NCI-H2029 treated with DMSO at 0.1 percent for 48 hours (cell line): ENCODE measurements at regions not wholly inside any gene's neighbourhood (a gene's known extent, or its start where the extent isn't known, plus 50 kb on each side); places are given as distances from the start of the nearest gene placed in this dataset.

Source experiments
- DNase-seq: peaks from one replicate; lab custom pipeline; 2025; lab: John Stamatoyannopoulos, UW

DNA sequence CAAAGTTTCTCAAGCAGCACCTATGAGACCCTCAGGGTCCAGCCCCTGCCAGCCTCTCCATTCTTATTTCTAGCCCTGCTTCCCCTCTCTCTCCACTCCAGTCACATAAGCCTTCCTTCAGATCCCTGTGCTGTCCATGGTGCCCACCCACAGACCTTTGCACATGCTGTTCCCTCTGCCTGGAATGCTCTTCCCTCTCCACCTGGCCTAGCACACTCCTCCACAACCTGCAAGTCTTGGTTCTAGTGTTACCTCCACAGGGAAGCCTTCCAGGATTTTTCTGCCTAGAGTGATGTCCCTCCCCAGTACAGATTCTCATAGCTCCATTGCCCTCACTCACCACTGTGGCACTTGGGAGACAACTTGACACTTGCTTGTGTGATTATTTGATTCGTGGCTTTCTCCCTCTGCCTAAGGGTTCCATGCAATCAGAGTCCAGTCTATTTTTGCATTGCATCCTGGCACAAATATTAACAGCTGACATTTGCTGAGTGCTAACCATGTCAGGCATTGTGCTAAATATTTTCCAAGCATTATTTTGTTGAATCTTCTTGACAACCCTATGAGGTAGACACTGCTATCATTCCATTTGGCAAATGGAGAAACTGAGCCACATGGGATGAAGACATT is 127.3 kb downstream of the SYF2 start:
- DNase-seq, result no peak

DNA sequence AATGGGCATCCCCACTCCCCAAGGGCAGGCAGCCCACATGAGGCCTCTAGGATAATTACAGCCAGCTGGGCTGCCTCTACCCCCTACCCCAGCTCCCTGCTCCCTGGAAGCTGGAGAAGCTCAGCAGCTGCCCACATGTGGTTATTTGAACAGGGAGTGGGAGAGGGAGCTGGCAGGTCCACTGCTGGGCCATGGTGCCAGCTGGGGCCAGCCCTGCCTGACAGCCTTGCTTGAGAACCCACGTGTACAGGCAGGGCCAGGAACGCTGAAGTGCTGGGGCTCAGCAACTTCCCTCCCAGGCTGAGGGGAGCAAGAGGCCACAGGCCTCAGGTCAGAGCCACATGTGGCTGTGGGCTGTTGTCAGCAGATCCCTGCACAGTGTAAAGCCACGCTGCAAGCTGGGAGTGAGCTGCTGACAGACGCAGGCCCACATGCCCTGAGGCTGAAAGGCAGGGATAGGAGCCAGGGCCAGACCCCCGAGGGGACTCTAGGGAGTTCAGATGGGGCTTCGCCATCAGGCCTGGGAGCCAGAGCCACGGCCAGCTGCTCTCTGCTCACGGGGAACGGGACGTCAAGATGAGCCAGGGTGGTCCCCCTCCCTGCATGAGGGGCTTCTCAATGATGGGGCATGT is 129.0 kb downstream of the SYF2 start:
- DNase-seq, result no peak

DNA sequence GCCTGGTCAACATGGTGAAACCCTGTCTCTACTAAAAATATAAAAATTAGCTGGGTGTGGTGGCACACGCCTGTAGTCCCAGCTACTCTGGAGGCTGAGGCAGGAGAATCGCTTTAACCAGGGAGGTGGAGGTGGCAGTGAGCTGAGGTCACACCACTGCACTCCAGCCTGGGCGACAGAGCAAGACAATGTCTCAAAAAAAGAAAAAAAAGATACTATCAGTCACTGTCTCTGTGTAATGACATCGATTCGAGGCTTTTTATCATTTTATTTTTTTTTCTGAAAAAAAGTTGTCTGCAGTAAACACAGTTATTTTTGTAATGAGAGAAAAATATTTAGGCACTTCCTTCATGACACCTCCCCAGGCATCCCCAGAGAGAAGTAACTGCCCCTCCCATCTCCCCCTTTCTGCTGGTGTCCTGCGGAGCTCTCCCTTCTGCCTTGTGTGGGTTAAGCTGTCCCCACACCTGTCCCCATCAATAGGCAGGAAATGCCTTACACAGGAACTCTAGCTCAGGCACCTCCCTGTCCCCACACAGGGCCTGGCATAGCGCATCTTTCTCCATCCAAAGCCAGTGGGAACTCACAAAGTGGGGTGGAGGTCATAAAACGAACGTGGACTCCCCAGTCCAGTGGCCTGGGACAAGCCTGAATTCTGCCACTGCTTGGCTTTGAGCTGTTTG is 132.0 kb downstream of the SYF2 start:
- DNase-seq, result no peak

DNA sequence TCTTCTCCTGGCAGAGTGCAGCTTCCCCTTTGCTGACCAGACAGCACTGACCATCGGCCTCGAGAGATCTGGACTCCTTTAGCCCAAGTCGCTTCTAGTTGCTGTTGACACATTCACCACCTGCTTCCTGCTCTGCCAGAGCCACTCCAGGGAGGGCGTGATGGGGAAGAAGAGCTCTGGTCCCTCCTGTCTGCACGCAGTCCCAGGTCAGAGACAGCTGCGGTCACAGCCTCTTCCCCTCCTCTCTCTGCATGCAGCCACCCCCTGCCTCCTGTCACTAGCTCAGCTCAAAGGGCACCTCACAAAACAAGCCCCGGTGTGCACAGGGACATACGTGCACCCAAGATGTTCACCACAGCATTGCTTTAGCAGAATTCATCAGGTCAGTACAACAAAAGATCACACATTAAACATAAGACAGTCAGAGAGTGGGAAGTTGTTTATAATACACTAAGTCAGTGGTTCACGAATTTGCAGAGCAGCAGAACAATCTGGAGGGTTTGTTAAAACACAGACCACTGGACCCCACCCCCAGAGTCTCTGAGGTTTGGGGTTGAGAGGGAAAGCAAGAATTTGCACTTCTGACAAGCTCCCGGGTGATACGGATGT is 132.9 kb downstream of the SYF2 start:
- no peak for DNase-seq

DNA sequence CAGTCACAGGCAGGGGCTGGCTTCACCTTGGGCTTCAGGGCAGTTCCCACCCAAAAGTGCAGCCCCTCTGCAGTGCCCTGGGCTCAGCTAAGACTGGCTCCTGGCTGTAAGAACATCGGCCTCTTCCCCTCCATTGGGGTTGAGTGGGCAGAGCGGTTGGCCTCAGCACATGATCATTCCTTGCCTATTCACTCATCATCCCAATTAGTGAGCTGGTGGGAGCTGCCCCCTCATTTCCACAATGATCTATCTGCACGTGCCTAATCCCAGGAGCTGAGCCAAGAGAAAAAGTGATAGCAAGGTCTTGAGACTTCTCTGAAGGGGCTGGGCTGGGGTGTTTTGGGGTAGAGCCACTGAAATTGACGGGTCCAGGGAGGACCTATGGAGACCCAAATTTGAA is 133.6 kb downstream of the SYF2 start:
- DNase-seq, result no peak

DNA sequence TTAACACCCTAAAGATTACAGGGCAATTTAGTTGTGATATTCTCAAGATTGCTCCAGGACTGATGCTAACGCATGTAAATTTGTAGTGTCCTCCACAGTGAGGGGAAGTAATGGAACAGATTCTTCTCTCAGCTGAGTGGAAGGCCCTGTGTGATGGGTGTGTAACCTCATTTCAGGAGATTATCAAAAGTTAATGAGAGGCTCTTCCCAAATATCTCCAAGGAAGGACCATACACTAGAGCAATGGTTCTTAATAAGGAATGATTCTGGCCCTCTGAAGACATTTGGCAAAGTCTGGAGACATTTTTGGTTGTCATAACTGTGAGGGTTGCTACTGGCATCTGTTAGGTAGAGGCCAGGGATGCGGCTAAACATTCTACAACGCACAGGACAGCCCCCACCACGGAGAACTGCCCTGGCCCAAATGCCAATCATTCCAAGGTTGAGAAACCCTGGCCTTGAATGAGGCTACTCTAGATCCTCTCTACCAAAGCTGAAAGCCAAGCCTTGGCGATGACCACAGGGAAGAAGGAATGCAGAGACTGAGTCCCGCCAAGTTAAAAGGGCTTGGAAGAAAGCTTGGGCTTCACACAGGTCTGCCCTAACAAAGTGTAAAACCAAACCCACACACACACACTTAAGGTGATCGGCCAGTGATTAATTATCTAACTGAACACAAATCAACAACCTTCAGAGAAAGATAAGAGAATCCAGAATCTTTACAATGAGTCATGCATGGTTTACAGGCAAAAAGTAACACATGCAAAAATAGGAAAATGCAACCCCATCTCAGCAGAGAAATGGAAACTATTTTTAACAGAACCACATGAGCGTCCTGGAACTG is 135.8 kb downstream of the SYF2 start:
- no peak for DNase-seq

DNA sequence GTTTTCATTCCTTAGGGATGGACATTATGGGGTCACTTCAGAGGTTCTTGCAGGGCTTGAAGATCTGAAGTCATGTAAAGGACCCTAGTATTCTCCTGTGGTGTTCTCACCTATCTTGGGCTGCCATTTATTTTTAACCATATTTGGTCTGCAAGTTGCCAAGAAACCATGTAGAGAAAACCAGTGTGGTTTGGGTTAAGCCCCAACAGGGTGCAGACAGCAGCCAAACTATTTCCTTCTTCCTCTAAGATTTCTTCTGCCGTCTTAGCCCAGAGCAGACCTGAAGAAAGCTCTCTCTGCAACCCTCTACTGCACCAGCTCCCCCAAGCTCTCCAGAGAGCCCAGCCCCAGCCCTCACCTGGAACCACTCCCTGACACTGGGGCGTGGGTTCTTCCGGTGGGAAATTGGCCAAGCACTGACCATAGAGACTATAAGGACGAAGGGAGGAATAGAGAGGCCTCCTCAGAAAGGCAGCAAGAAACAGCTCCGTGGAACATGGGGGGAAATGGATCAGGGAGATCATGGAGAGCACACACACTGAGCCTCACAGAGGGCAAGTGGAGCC is 136.6 kb downstream of the SYF2 start:
- DNase-seq, result no peak

DNA sequence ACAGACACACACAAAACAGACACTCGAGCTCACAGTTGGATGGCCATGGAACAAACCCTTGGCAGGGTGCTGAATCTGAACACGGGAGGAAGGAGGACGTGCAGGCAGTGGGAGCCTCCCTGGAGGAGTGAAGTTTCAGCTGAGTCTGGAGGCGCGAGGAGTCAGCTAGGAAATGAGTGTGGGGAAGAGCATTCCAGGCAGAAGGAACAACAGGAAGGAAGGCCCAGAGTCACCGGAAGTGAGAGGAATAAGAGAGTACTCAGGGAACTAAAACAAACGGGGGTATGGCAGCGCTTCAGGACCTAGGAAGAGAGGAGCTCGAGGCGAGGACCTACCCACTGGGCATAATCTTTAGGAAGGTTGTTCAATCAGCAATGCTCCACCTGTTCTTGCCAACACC is 137.3 kb downstream of the SYF2 start:
- no peak for DNase-seq

DNA sequence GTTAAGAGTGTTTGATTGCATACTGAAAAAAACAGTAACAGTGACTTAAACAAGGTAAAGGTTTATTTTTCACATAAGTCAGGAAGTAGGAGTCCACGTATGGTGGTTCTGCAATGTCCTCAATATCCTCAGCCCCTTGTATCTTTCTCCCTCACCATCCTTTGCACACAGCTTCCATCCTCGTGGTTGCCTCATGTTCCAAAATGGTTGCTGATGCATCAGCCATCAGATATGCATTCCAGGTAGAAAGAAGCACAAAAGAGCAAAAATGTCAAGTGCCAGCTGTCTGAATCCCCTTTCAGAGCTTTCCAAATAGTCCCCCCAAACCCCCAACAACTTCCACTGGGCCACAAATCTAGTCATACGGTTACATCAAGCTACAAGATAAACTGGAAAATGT is 138.1 kb downstream of the SYF2 start:
- no peak for DNase-seq

DNA sequence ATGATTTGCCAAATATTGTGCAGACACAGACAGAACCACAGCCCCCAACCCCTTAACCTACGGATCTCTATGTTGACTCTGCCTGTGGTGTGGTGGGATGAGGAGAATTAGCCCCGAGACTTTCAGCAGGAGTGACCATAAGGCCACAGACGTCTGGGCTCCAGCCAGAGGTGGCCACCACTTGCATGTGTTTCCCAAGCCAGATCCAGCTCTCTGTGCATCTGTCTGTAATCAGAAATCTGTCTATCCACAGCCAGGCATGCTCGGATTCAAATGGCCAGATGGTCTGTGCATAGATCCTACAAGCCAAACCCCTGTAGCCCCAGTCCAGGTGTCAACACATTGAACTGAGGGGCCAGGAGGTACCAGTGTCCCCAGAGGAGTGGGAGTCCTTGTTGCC is 140.6 kb downstream of the SYF2 start:
- no peak for DNase-seq

DNA sequence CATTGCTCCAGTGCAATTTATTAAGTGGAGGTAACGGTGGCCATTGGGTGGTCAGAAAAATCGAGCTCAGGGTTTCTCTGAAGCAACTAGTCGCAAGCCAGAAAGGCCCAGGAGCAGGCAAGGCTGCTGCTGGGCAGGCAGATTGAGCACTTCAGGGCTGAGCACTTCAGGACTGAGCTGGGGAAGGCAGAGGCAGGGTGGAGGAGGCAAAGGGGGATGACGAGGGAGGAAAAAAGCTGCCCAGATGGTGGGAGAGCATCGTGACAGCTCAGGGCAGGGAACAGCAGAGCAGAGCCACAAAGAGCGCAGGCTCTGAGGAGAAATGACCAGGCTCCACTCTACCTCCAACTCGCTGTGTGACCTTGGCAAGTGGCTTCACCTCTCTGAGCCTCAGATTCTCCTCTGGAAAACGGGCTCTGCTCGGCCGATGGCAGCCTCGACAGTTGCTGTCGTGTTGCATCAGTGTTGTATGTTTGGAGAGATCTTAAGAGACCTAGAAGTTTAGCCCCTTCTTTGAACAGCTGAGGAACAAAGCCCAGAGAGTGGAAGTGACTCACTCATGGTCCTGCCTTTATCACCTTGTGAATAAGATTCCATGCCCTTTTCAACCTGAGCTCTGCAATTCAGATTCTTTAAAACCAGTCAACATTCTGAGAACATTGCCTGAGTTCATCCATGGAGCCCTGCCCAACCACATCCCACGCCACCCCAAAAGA is 141.4 kb downstream of the SYF2 start:
- no peak for DNase-seq

DNA sequence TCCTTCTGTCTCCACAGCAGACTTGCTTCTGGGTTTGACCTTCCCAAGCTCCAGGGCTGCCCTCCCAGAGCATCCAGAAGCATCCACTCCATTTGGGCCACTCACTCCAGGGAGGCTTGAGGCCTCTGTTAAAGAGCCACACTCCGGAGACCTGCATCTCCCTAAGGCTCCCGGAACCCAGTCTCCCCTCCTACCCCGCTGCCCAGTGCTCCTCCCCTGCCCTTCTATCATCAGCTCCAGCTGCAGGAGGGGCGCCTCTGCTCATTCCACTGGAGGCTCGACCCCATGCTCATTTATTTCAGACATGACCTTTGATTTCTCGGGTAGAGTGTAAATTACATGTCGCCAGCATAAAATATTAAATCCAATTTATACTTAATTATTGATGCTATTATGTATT is 142.5 kb downstream of the SYF2 start:
- DNase-seq, result no peak

DNA sequence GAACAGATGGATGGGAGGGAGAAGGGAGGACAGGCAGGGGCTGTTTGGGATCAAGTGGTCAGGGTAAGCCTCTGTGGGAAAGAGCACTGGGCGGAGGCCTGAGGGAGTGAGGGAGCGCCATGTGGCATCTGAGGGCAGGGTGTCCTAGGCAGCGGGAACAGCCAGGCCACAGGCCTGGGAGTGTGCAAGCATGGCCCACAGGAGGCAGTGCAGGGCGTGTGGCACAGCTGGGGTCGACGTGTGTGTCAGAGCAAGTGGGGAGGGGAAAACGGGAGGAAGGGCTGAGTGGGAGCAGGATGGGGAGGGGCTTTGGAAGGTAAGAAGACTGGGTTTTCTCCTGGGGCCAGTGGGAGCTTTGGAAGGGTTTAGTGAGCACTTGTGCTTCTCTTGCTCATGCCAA is 143.4 kb downstream of the SYF2 start:
- DNase-seq, result no peak

DNA sequence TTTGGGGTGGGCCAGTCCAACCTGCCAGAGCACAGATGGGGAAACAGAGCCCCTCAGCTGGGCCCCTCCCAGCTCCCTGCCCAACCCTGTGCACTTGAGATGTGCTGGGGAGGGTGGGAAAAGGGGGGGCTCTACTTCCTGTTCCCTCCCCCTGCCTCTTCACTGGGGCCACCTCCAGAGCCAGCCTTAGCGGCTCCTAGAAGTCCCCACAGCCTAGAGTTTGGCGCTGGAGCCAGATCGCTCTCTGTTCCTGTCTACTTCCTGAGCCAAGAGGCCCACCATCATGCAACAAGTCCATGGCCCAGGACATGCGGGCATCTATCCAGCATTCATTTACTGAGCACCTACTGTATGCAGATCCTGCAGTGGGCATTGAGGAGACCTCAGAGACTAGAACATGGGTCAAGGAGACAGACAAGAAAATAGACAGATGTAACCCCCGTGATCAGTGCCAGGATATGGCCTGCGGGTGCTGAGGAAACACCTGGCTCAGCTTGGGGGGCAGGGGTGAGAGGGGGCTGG is 144.1 kb downstream of the SYF2 start:
- DNase-seq, result no peak

DNA sequence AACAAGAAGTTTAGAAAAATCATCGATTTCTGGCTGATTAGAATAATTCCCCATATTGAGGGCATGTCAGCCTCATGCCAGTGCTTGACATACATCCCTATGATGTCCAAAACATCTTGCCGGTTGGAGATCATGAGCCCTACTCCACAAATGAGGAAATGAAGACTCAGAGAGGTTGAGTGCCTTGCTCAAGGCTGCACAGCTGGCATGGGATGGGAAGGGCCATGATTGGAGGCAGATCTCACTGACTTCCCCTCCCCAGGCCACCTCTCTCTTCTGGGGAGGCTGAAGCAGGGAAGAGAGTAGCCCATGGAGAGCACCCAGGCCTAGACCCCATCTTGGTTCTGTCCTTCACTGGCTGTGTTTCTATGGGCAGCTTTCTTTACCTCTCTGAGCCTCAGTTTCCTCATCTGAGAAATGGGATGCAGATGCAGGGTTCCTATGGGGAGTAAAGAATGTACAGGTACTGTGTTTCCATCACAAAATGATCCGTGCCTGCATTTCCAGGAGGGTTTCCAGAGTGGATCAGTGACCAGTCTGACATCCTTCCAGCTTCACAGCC is 145.7 kb downstream of the SYF2 start:
- no peak for DNase-seq

DNA sequence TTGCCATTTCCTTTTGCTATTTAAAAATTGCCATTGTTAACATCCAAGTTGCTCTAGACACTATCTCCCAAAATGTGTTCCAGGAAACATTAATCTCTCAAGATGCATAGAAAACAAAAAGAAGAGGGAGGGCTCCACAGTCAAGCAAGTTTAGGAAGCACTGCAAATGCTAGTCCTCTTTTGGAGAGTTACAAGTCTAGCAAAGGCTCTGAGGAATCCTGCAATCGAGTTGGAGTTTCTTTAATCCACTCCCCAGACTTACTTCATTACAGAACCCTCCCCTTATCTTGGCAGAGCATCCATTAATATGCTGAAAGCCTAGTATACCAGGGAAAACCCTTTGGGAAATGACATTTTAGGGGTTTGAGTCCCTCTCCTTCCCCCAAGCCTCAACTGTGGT is 147.9 kb downstream of the SYF2 start:
- DNase-seq, result no peak

DNA sequence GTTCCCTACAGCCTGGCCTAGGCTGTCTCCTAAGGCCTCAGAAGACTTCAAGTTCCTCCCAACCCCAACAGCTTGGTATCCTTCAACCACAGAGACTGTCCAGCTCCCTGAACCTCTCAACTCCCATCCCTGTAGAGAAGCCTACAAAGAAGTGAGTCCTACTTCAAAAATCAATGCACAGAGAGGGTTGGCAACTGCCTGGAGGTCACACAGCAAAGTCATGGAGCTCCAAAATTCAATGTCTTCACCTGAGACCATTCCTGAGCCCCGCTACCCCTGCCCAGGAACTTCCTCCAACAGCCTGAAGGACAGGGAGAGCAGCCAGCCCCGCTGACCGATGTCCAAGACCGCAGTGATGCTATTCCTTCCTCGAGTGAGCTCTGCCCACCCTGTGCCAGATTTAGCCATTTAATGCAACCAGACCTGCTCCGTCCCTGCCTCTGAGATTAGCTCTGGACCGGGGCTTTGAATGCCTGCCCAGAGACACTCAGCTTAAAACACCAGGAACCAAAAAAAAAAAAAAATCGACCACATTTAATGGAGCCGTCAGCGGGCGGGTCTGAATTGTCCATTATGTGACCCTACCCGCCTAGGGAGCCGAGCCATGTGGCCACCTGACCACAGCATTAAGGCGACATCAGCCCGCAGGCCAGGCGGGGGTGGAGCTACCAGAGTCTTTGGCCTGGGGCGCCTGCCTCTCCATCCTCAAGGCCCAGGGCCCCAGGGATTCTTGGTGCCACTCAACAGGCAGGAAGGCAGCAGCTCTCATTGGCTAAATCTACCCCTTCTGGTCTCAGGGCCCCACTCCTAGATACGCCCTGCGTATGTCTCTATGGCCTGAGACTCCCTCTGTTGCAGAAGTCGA is 148.6 kb downstream of the SYF2 start:
- no peak for DNase-seq

DNA sequence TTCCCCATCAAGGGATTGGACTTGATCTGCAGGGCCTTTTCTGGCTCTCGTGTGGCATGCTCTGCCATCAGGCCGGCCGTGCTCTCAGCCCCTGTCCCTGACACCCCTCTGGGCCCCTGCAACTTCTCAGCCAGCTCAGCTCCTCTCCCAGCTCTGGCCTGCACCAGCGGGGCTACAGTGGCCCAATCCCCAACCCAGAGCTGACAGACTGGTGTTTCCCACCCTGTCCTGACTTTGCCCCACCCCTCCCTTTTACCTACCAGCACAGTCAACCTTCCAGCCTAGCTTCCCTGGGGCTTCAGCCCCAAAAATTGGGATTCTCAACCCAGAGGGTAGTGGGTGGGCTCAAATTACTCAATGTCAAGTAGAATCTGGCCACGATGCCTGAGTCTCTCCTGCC is 149.3 kb downstream of the SYF2 start:
- no peak for DNase-seq

DNA sequence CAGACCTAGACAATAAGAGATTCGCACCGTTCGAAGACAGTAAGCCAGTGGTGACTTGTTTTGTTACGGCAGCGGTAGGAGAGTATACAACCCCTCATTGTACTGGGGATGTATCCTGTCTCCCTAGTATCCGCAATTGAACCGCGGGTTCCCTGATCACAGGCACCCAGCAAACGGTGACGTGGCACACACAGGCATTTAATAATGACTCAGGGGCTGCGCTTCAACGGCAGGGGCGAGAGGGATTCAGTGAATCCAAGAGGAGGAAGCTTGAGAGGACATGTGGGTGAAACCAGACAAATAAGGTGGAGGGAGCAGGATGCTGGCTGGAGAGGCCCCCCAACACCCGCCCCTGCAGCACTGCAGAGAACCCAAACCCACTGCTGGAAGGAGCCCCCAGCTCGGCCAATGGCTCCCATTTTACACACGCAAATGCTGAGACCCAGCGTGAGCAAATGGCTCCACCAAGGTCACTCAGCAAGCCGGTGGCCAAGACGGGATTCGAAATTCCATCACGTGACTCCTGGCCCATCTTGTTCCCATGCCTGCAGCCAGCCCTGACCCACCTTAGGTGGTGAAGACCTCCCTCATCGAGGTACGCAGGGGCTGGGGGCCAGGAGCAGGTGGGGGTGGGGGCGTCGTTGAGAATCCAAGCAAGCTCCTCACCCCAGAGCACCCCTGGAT is 149.9 kb downstream of the SYF2 start:
- DNase-seq, result no peak
